ENCODE measurements at regions not wholly inside any gene's neighbourhood (a gene's known extent, or its start where the extent isn't known, plus 50 kb on each side); places are given as distances from the start of the nearest gene placed in this dataset.

- Histone ChIP-seq H2AFZ (no peak overlapping the region), H3F3A (replicated peaks; ENCODE audit: low read depth) (no peaks in the 10 kb centered on the region), H3K4me3 (no peak overlapping the region), H3K36me3 (ENCODE audit: insufficient read depth) (no peaks in the 10 kb centered on the region), H3K4me1 (ENCODE audit: insufficient read depth) (no peaks in the 10 kb centered on the region), H3K79me2 (replicated peaks; ENCODE audit: insufficient read depth) (no peaks in the 10 kb centered on the region), H3K27me3 (ENCODE audit: insufficient read depth) (no peaks in the 10 kb centered on the region), H3K27ac (ENCODE audit: low read depth) (no peak overlapping the region), H3K9me2 (ENCODE audit: insufficient read depth) (no peaks in the 10 kb centered on the region), H3K4me2 (no peak overlapping the region), H4K20me1 (replicated peaks; ENCODE audit: insufficient read depth) (no peaks in the 10 kb centered on the region)
- peak; percentile 61 for TF ChIP-seq REST (IDR thresholded peaks at IDR 0.05; ENCODE audit: unreplicated experiment)
- TF ChIP-seq CREB1 (CRISPR knock-in tag; IDR thresholded peaks at IDR 0.05; ENCODE audit: low read depth) = no peak
- Mint-ChIP-seq H3K4me1 (no peaks in the 10 kb centered on the region; the same call in 2 of the 3 replicates), H3K9me3 (no peaks in the 10 kb centered on the region; the same call in 2 of the 3 replicates), H3K4me3 (no peak overlapping the region), H3K27ac (no peak overlapping the region), H3K36me3 (ENCODE audit: low read depth) (no peaks in the 10 kb centered on the region), H3K27me3 (ENCODE audit: insufficient read depth, low read depth, poor library complexity) (peaks cover 3% of the 10 kb centered on the region)
- ATAC-seq (no peak), DNase-seq (ENCODE audit: low spot score) (no peak)
Observed at GRCh38 chr4:57437649-57438048, 327.5 kb upstream of the IGFBP7 start.

- Histone ChIP-seq H3K4me1 (ENCODE audit: insufficient read depth) (no peaks in the 10 kb centered on the region), H3K4me3 (no peak overlapping the region), H3K27me3 (ENCODE audit: insufficient read depth) (no peaks in the 10 kb centered on the region), H2AFZ (no peak overlapping the region), H3F3A (replicated peaks; ENCODE audit: low read depth) (no peaks in the 10 kb centered on the region), H3K79me2 (replicated peaks; ENCODE audit: insufficient read depth) (no peaks in the 10 kb centered on the region), H4K20me1 (replicated peaks; ENCODE audit: insufficient read depth) (no peaks in the 10 kb centered on the region), H3K27ac (ENCODE audit: low read depth) (no peak overlapping the region), H3K4me2 (no peak overlapping the region), H3K36me3 (ENCODE audit: insufficient read depth) (no peaks in the 10 kb centered on the region), H3K9me2 (ENCODE audit: insufficient read depth) (no peaks in the 10 kb centered on the region)
- no peak overlapping the region for H3K27ac Mint-ChIP-seq
- no peak overlapping the region for H3K4me3 Mint-ChIP-seq
- H3K27me3 Mint-ChIP-seq (ENCODE audit: insufficient read depth, low read depth, poor library complexity) = peaks cover under 1% of the 10 kb centered on the region
- no peaks in the 10 kb centered on the region for H3K36me3 Mint-ChIP-seq (ENCODE audit: low read depth)
- H3K4me1 Mint-ChIP-seq = no peaks in the 10 kb centered on the region
- ATAC-seq (no peak), DNase-seq (ENCODE audit: low spot score) (no peak)
- no peaks in the 10 kb centered on the region; the same call in 2 of the 3 replicates for H3K9me3 Mint-ChIP-seq
- TF ChIP-seq CTCF (conservative IDR thresholded peaks at IDR 0.05; ENCODE audit: low read depth in 2 of 2) = no peak
- no peak for TF ChIP-seq EZH2 (IDR thresholded peaks at IDR 0.05; ENCODE audit: low read depth, unreplicated experiment)
- no peak for TF ChIP-seq CREB1 (CRISPR knock-in tag; IDR thresholded peaks at IDR 0.05; ENCODE audit: low read depth)
- no peak for TF ChIP-seq ZNF331 (CRISPR knock-in tag; IDR thresholded peaks at IDR 0.05; ENCODE audit: low read depth)
- no peak for TF ChIP-seq NANOG (IDR thresholded peaks at IDR 0.05; ENCODE audit: borderline replicate concordance)
- TF ChIP-seq STAT1 (IDR thresholded peaks at IDR 0.05; ENCODE audit: unreplicated experiment) = no peak
- no peak for TF ChIP-seq POLR2AphosphoS5 (IDR thresholded peaks at IDR 0.05; ENCODE audit: low read depth)
- no peak for TF ChIP-seq ZNF114 (CRISPR knock-in tag; IDR thresholded peaks at IDR 0.05)
- no peak for TF ChIP-seq JUNB (IDR thresholded peaks at IDR 0.05; ENCODE audit: unreplicated experiment)
- no peak for TF ChIP-seq ETS1 (IDR thresholded peaks at IDR 0.05)
- no peak for TF ChIP-seq EZH2phosphoT487 (IDR thresholded peaks at IDR 0.05; ENCODE audit: unreplicated experiment)
- no peak for TF ChIP-seq REST (IDR thresholded peaks at IDR 0.05; ENCODE audit: unreplicated experiment)
Observed at GRCh38 chr4:57435300-57435699, 325.1 kb upstream of the IGFBP7 start.

All from GM23338 (cell line).